Bronchial epithelial cell (primary cell): ENCODE measurements at regions not wholly inside any gene's neighbourhood (a gene's known extent, or its start where the extent isn't known, plus 50 kb on each side); places are given as distances from the start of the nearest gene placed in this dataset.

Source experiments
- DNase-seq: peaks from one replicate; pipeline ENCODE4 v3.0.0-alpha.2; 2010; ENCODE audit warnings: low read depth
- FAIRE-seq: peaks from 2 replicates; lab custom pipeline; 2011; peaks lifted over from hg19 to GRCh38; lab: Jason Lieb, UNC
- H3K27me3 ChIP-seq: 2 replicates; pipeline ENCODE4 v1.5.1; 2011; ENCODE audit warnings: low read length; ENCODE audit not compliant: control insufficient read depth, insufficient read depth
- H3K36me3 ChIP-seq: 2 replicates; pipeline ENCODE4 v1.5.1; 2011; ENCODE audit warnings: low read length; ENCODE audit not compliant: control insufficient read depth, insufficient read depth
- H3K4me3 ChIP-seq: 2 replicates; pipeline ENCODE4 v1.5.1; 2011; ENCODE audit warnings: mild to moderate bottlenecking, low read depth, low read length, control low read depth
- CTCF ChIP-seq: IDR thresholded peaks from 2 replicates; pipeline ENCODE4 v1.5.1; 2011; ENCODE audit warnings: mild to moderate bottlenecking, moderate library complexity, low read length, control low read depth, inconsistent platforms; ENCODE audit not compliant: insufficient read depth, severe bottlenecking

- DNase-seq (no peak), FAIRE-seq (no peak)
- no peak for TF ChIP-seq CTCF
- H3K4me3 ChIP-seq, result no peak overlapping the region
- no peaks in the 10 kb centered on the region for H3K36me3 ChIP-seq
- no peaks in the 10 kb centered on the region for H3K27me3 ChIP-seq
Observed at GRCh38 chr3:18127174-18127858, 297.8 kb downstream of the SATB1 start.

GRCh38 chr3:18126772-18127171 is 298.4 kb downstream of the SATB1 start:
- no peak overlapping the region for H3K4me3 ChIP-seq
- TF ChIP-seq CTCF, result no peak
- FAIRE-seq (no peak), DNase-seq (no peak)
- H3K36me3 ChIP-seq, result no peaks in the 10 kb centered on the region
- H3K27me3 ChIP-seq, result no peaks in the 10 kb centered on the region

GRCh38 chr3:18124501-18124900 is 300.6 kb downstream of the SATB1 start:
- no peak for FAIRE-seq

GRCh38 chr3:18122264-18122663 is 302.9 kb downstream of the SATB1 start:
- H3K27me3 ChIP-seq, result no peaks in the 10 kb centered on the region
- DNase-seq (peak; percentile 25), FAIRE-seq (no peak)
- H3K4me3 ChIP-seq, result no peak overlapping the region
- no peaks in the 10 kb centered on the region for H3K36me3 ChIP-seq
- no peak for TF ChIP-seq CTCF

More at GRCh38 chr3:18124501-18124900, 300.6 kb downstream of the SATB1 start:
- Histone ChIP-seq H3K36me3 (no peaks in the 10 kb centered on the region), H3K4me3 (no peak overlapping the region), H3K27me3 (no peaks in the 10 kb centered on the region)
- peak; percentile 85 for DNase-seq
- no peak for TF ChIP-seq CTCF

- no peak for FAIRE-seq
- Histone ChIP-seq H3K36me3 (no peaks in the 10 kb centered on the region), H3K4me3 (no peak overlapping the region), H3K27me3 (no peaks in the 10 kb centered on the region)
- DNase-seq, result no peak
- TF ChIP-seq CTCF, result no peak
Observed at GRCh38 chr3:18121020-18121419, 304.1 kb downstream of the SATB1 start.

GRCh38 chr3:18119866-18120265 is 305.3 kb downstream of the SATB1 start:
- no peak for TF ChIP-seq CTCF

More at GRCh38 chr3:18119866-18120265, 305.3 kb downstream of the SATB1 start:
- no peak for FAIRE-seq
- Histone ChIP-seq H3K4me3 (no peak overlapping the region), H3K36me3 (no peaks in the 10 kb centered on the region), H3K27me3 (no peaks in the 10 kb centered on the region)
- DNase-seq, result no peak
